Heart left ventricle (tissue), 16 donors: ENCODE measurements at regions not wholly inside any gene's neighbourhood (a gene's known extent, or its start where the extent isn't known, plus 50 kb on each side); places are given as distances from the start of the nearest gene placed in this dataset.

Source experiments
- ATAC-seq, 4 donors: fragments of 200-7000 bp; cut with Tn5 transposase; one replicate each; pipeline ENCODE4 v1.9.1; 2020 to 2022; ENCODE audit warnings: moderate library complexity in 4 of 4, mild to moderate bottlenecking in 3 of 4, moderate number of reproducible peaks in 1 of 4
- DNase-seq, 5 donors: peaks; one replicate each; pipeline ENCODE4 v3.0.0-alpha.2; 2020
- H3K27ac ChIP-seq, 12 donors: fragments of 200-600 bp; sonication (generic) in 4 of 12; one replicate each; pipeline versions ENCODE4 v1.5.0 to v1.8.0; 2016 to 2022; ENCODE audit warnings: mild to moderate bottlenecking in 2 of 12
- H3K27me3 ChIP-seq, 9 donors: fragments of 200-600 bp; sonication (generic) in 2 of 9; one replicate each; pipeline versions ENCODE4 v1.5.1 to v1.8.0; 2016 to 2022; ENCODE audit warnings: mild to moderate bottlenecking in 3 of 9
- H3K36me3 ChIP-seq, 9 donors: fragments of 200-600 bp; sonication (generic) in 2 of 9; one replicate each; pipeline versions ENCODE4 v1.5.0 to v1.8.0; 2018 to 2022; ENCODE audit warnings: mild to moderate bottlenecking in 2 of 9
- H3K4me1 ChIP-seq, 12 donors: fragments of 200-600 bp; sonication (generic) in 4 of 12; one replicate each; pipeline versions ENCODE4 v1.5.0 to v1.8.0; 2016 to 2022; ENCODE audit warnings: mild to moderate bottlenecking in 3 of 12
- H3K4me3 ChIP-seq, 12 donors: fragments of 200-600 bp; sonication (generic) in 4 of 12; one replicate each; pipeline versions ENCODE4 v1.5.0 to v1.8.0; 2017 to 2022; ENCODE audit warnings: mild to moderate bottlenecking in 9 of 12, moderate library complexity in 4 of 12
- H3K9me3 ChIP-seq, 12 donors: fragments of 200-600 bp; sonication (generic) in 4 of 12; one replicate each; pipeline versions ENCODE4 v1.5.0 to v1.8.0; 2016 to 2022; ENCODE audit warnings: mild to moderate bottlenecking in 1 of 12
- POLR2A ChIP-seq, 2 donors: fragments of 450-650 bp; IDR thresholded peaks; one replicate each; pipeline ENCODE4 v1.6.1; 2017; ENCODE audit warnings: antibody characterized with exemption in 2 of 2, mild to moderate bottlenecking in 2 of 2, moderate library complexity in 2 of 2
- whole genome bisulfite sequencing, 4 donors: extraction: QIAGEN DNeasy Blood & Tissue Kit in 2 of 4; methylation state at CpG; one replicate each; pipeline versions ENCODE4 v1.1.5 to v1.1.7; 2013 to 2018; 5-methylcytosine and 5-hydroxymethylcytosine counted together
- intact Hi-C, 10 donors: fragments of 100-400 bp; cut with DNase I; formaldehyde crosslinking; loops; one replicate each; pipeline versions ENCODE4 v1.11.1 to v1.14.2; 2022
- TF ChIP-seq, protein P1 (sequence below), 12 donors: fragments of 200-600 bp; sonication (generic) in 4 of 12; IDR thresholded peaks; one replicate each; pipeline versions ENCODE4 v1.5.0 to v1.8.0; 2018 to 2022; ENCODE audit warnings: antibody characterized with exemption in 12 of 12, mild to moderate bottlenecking in 5 of 12
- donor health status: ischemic (EF 13 %, LVEDD 7.1; RV severe dilation, severe dysfunction).
- donor health status: healthy with polysubstance abuse.
- donor health status: DM: no; HTN: yes; CAD: no.
- donor health status: DM: no; HTN: no; CAD: no.
- donor health status: ischemic (EF 25% LVEDD 6.9; RV normal size, moderate dysfunction).
- donor health status: ischemic (EF 25% LVEDD 5.7; RV mildly dilated, moderate dysfunction).
- donor health status: healthy.
- donor health status: DM: yes; HTN: yes; CAD: no.
- donor health status: ischemic (EF 35%, LVEDD 5.7; RV mildly dilated, moderate dysfunction).
- donor health status: nonischemic (EF 11% LVEDD 7.7; RV severe dilation, severe dysfunction).
- donor health status: DM: yes; HTN: yes; CAD: no.
- donor health status: PGD.
- donor health status: ischemic (EF 29% LVEDD 5.4; RV normal size, mild dysfunction).
- donor health status: nonischemic (EF 23%, LVEDD 6.1; RV moderate dilation, normal function).

DNA sequence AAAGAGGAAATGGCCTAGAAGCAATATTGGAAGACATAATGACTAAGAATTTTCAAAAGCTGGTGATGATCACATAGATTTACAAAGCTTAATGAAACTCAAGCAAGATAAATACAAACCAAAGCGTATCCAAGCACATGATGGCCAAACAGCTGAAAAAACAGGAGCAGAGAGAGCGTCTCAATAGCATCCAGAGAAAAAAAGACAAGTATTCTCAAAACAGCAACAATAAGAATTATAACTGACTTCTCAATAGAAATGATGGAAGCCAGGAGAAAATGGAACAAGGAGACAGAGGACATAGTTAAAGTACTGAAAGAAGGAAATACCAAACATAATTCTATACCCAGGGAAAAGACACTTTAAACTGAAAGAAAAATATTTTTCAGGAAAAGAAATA is 437.2 kb upstream of the TNP1 start:
- ATAC-seq (no peak), DNase-seq (no peak)
- peaks cover 0 to 16% (median 1%) of the 10 kb centered on the region in 12 donors for H3K9me3 ChIP-seq
- H3K36me3 ChIP-seq: no peaks in the 10 kb centered on the region
- H3K27me3 ChIP-seq: no peaks in the 10 kb centered on the region
- TF ChIP-seq, protein P1, sequence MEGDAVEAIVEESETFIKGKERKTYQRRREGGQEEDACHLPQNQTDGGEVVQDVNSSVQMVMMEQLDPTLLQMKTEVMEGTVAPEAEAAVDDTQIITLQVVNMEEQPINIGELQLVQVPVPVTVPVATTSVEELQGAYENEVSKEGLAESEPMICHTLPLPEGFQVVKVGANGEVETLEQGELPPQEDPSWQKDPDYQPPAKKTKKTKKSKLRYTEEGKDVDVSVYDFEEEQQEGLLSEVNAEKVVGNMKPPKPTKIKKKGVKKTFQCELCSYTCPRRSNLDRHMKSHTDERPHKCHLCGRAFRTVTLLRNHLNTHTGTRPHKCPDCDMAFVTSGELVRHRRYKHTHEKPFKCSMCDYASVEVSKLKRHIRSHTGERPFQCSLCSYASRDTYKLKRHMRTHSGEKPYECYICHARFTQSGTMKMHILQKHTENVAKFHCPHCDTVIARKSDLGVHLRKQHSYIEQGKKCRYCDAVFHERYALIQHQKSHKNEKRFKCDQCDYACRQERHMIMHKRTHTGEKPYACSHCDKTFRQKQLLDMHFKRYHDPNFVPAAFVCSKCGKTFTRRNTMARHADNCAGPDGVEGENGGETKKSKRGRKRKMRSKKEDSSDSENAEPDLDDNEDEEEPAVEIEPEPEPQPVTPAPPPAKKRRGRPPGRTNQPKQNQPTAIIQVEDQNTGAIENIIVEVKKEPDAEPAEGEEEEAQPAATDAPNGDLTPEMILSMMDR (IDR thresholded peaks at IDR 0.05): no peak
- TF ChIP-seq POLR2A (IDR thresholded peaks at IDR 0.05): no peak
- H3K4me1 ChIP-seq: peaks cover 0 to 12% (median 0%) of the 10 kb centered on the region in 12 donors
- intact Hi-C loops: no loop called here
- WGBS, 4 donors: 86 to 95% (median 89%) methylated on average over 2 of the region's 2 CpGs
- H3K27ac ChIP-seq: no peak overlapping the region
- no peak overlapping the region for H3K4me3 ChIP-seq

DNA sequence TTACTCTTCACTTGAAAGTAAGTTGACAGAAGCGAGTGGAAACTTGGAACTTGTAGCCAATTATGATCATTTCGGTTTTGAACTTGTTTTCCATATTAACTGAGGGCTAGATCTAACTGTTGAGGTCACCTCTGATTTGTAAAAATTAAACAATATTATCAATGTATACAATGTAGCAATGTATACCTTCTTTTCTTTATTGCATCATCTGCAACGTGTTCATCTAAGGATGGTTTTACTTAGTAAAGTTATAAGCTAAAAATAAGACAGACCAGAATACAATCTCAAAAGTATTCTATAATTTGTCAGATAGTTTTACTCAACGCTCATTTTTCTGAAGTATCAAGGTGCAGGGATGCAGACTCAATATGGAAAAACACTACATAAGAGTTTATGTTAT is 435.0 kb upstream of the TNP1 start:
- TF ChIP-seq, protein P1 (IDR thresholded peaks at IDR 0.05): no peak
- TF ChIP-seq POLR2A (IDR thresholded peaks at IDR 0.05): no peak
- ATAC-seq: no peak
- intact Hi-C loops: no loop called here
- Histone ChIP-seq H3K36me3 (no peaks in the 10 kb centered on the region), H3K9me3 (peaks cover 0 to 16% (median 1%) of the 10 kb centered on the region in 12 donors), H3K27ac (no peak overlapping the region), H3K4me3 (no peak overlapping the region), H3K4me1 (peaks cover 0 to 9% (median 4%) of the 10 kb centered on the region in 12 donors), H3K27me3 (no peaks in the 10 kb centered on the region)
- no peak for DNase-seq
- WGBS, 4 donors: 88 to 96% (median 93%) methylated on average over 4 of the region's 4 CpGs

DNA sequence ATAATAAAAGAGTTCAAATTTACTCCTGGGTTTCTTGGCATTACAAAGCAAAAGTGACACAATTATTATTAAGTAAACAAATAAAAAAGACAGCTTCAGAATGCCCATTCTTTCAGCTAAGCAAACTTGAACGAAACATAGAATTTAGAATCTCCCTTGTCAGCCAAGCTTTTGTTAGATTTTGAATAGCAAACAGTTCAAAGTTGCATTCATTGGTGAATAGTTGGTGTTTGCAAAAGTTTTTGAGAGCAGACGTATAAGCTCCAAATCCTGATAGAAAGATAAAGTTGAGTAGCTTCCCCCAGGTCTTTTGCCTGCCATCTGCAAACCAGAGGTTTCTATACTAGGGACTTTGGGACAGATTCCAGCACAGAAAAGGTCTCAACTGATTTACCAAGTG is 434.3 kb upstream of the TNP1 start:
- intact Hi-C loops: no loop called here
- 71 to 91% (median 78%) methylated on average over 2 of the region's 2 CpGs for WGBS, 4 donors
- ATAC-seq: no peak
- Histone ChIP-seq H3K36me3 (no peaks in the 10 kb centered on the region), H3K27ac (no peak overlapping the region), H3K4me3 (no peak overlapping the region), H3K4me1 (peaks cover 0 to 14% (median 8%) of the 10 kb centered on the region in 12 donors), H3K9me3 (peaks cover 0 to 16% (median 1%) of the 10 kb centered on the region in 12 donors), H3K27me3 (no peaks in the 10 kb centered on the region)
- TF ChIP-seq, protein P1 (IDR thresholded peaks at IDR 0.05): no peak
- no peak for TF ChIP-seq POLR2A (IDR thresholded peaks at IDR 0.05)
- no peak for DNase-seq

DNA sequence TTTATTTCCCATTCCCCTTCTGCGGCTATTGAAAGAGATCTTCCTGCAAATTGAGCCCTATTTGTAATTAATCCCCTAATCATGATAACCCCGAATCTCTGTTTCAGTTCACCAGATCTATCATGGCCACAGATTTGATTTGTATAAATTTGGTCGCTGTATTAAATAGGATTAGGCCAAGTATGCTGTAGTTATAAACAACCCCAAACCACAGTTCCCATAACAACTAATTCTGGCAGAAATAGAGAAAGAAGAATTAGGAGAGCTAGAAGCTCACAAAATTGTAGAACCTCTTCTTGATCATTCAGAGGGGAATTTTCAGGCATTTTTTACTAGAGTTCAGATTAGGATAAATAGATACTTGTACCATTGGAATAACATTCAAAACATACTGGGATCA is 433.7 kb upstream of the TNP1 start:
- WGBS, 4 donors: 92 to 97% (median 93%) methylated on average over 3 of the region's 3 CpGs

More for the DNA sequence above, 433.7 kb upstream of the TNP1 start:
- H3K4me3 ChIP-seq: no peak overlapping the region
- DNase-seq: no peak
- H3K27me3 ChIP-seq: no peaks in the 10 kb centered on the region
- H3K4me1 ChIP-seq: peaks cover 0 to 20% (median 12%) of the 10 kb centered on the region in 12 donors
- ATAC-seq: no peak
- intact Hi-C loops: no loop called here
- peaks cover 0 to 16% (median 1%) of the 10 kb centered on the region in 12 donors for H3K9me3 ChIP-seq
- no peaks in the 10 kb centered on the region for H3K36me3 ChIP-seq
- no peak overlapping the region for H3K27ac ChIP-seq
- TF ChIP-seq POLR2A (IDR thresholded peaks at IDR 0.05): no peak
- TF ChIP-seq, protein P1 (IDR thresholded peaks at IDR 0.05): no peak
